ENCODE measurements at regions not wholly inside any gene's neighbourhood (a gene's known extent, or its start where the extent isn't known, plus 50 kb on each side); places are given as distances from the start of the nearest gene placed in this dataset.

DNA sequence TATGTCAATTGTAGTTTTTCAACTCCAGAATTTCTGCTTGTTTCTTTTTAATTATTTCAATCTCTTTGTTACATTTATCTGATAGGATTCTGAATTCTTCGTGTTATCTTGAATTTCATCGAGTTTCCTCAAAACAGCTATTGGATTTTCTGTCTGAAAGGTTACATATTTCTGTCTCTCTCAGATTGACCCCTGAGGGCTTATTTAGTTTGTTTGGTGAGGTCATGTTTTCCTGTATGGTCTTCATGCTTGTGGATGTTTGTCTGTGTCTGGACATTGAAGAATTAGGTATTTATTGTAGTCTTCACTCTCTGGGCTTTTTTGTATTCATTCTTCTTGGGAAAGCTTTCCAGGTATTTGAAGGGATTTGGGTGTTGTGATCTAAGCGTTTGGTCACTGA, 85.6 kb downstream of the SNAPC1 start:
- TF ChIP-seq, protein P1, sequence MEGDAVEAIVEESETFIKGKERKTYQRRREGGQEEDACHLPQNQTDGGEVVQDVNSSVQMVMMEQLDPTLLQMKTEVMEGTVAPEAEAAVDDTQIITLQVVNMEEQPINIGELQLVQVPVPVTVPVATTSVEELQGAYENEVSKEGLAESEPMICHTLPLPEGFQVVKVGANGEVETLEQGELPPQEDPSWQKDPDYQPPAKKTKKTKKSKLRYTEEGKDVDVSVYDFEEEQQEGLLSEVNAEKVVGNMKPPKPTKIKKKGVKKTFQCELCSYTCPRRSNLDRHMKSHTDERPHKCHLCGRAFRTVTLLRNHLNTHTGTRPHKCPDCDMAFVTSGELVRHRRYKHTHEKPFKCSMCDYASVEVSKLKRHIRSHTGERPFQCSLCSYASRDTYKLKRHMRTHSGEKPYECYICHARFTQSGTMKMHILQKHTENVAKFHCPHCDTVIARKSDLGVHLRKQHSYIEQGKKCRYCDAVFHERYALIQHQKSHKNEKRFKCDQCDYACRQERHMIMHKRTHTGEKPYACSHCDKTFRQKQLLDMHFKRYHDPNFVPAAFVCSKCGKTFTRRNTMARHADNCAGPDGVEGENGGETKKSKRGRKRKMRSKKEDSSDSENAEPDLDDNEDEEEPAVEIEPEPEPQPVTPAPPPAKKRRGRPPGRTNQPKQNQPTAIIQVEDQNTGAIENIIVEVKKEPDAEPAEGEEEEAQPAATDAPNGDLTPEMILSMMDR (IDR thresholded peaks at IDR 0.05), result no peak
- Histone ChIP-seq H3K27ac (no peak overlapping the region), H3K9me3 (peaks cover 0 to 10% of the 10 kb centered on the region in 2 donors), H3K36me3 (no peaks in the 10 kb centered on the region), H3K4me1 (no peaks in the 10 kb centered on the region), H3K4me3 (no peak overlapping the region), H3K27me3 (no peaks in the 10 kb centered on the region)
- no peak for DNase-seq (ENCODE audit: low spot score)

DNA sequence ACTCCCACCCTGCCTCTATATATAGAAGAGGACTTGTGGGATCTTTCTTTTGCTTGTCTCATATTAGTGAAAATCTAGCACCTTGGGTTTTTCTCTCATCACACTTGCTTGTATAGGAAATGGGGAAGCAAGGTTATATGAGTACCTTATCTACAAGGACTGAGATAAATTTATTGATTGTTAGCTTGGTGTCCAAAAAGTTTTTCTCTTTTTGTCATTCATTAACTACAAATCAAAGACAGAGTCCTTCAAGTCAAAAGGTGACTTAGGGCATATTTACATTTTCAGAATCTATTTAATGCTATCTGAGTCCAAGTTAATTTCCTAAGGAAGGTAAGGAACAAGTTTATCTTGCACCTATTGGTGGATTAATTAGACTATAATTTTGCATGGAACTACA, 92.7 kb downstream of the SNAPC1 start:
- Histone ChIP-seq H3K27me3 (no peaks in the 10 kb centered on the region), H3K4me1 (no peaks in the 10 kb centered on the region), H3K27ac (no peak overlapping the region), H3K36me3 (no peaks in the 10 kb centered on the region), H3K9me3 (no peaks in the 10 kb centered on the region), H3K4me3 (no peak overlapping the region)
- DNase-seq (ENCODE audit: low spot score), result no peak
- TF ChIP-seq, protein P1 (IDR thresholded peaks at IDR 0.05), result no peak

DNA sequence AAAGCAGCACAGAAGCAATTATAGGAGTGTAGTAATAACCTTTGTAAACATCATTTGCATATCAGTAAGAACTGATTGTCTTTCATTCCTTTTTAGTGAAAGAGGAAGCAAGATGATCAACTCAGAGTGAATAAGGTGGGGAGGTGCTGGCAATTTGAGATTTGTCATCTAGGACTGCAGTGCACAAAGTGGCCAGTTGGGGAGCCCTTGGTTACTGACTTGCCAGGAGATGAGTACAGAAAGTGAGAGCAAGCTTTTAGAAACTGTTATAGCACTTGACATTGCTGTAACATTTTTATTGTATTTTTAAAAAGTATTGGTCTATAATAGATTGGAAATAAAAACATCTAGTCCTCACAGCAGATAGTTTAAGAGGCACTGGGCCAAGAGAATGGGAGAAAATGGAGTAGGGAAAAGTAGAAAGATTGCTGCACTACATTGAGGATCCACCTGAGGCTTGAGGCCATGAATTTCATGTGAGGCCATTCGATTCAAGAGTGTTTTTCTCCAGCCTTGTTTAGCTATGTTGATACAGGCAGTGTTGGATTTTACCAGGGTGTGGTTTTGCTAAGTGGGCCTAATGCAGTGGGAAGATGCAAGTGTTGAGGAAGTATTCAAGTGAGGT, 98.2 kb downstream of the SNAPC1 start:
- H3K4me1 ChIP-seq, result no peaks in the 10 kb centered on the region
- no peak overlapping the region for H3K27ac ChIP-seq
- H3K27me3 ChIP-seq, result no peaks in the 10 kb centered on the region
- no peak overlapping the region for H3K4me3 ChIP-seq
- no peaks in the 10 kb centered on the region for H3K9me3 ChIP-seq
- no peaks in the 10 kb centered on the region for H3K36me3 ChIP-seq
- TF ChIP-seq, protein P1 (IDR thresholded peaks at IDR 0.05), result peak; percentile 69 to 72
- DNase-seq (ENCODE audit: low spot score), result no peak

DNA sequence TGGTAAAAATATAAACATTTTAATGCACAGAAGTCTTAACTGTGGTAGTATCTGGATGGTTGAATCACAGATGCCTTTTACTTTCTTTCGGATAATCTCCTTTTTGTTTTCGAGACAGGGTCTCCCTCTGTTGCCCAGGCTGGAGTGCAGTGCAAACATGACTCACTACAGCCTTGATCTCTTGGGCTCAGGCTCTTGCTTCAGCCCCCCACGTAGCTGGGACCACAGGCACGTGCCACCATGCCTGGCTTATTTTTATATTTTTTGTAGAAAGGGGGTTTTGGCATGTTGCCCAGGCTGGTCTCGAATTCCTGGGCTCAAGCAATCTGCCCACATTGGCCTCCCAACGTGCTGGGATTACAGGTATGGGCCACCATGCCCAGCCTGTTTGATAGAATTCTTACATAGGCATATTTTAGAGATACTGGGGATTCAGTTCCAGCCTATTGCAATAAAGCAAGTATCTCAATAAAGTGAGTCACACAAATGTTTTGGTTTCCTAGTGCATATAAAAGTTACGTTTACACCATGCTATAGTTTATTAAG, 99.2 kb downstream of the SNAPC1 start:
- Histone ChIP-seq H3K27ac (no peak overlapping the region), H3K27me3 (no peaks in the 10 kb centered on the region), H3K36me3 (no peaks in the 10 kb centered on the region), H3K4me1 (no peaks in the 10 kb centered on the region), H3K4me3 (no peak overlapping the region), H3K9me3 (no peaks in the 10 kb centered on the region)
- TF ChIP-seq, protein P1 (IDR thresholded peaks at IDR 0.05), result no peak
- no peak for DNase-seq (ENCODE audit: low spot score)

DNA sequence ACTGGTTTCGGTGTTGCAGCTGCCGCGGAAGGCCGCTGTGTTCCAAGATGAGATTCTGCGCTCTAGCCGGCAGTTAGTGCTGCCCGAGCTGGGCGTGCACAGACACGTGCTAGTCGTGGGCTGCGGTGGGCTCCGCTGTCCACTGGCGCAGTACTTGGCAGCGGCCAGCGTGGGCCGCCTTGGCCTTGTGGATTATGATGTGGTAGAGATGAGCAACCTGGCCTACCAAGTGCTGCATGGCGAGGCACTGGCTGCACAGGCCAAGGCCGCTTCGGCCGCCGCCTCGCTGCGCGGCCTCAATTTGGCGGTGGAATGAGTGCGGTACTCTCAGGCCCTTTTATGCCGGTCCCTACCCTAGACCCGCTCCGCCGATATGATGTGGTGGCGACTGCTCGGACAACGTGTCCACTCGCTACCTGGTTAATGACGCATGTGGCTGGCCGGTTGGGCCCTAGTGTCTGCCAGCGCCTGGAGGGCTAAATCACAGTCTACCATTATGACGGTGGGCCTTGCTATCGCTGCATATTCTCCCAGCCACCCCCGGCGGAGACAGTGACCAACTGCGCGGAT, 102.2 kb downstream of the SNAPC1 start:
- TF ChIP-seq, protein P1 (IDR thresholded peaks at IDR 0.05), result no peak
- DNase-seq (ENCODE audit: low spot score), result no peak
- H3K27me3 ChIP-seq, result no peaks in the 10 kb centered on the region
- H3K4me3 ChIP-seq, result no peak overlapping the region
- H3K9me3 ChIP-seq, result no peaks in the 10 kb centered on the region
- H3K36me3 ChIP-seq, result no peaks in the 10 kb centered on the region
- H3K27ac ChIP-seq, result no peak overlapping the region
- no peaks in the 10 kb centered on the region for H3K4me1 ChIP-seq
